ENCODE measurements at regions not wholly inside any gene's neighbourhood (a gene's known extent, or its start where the extent isn't known, plus 50 kb on each side); places are given as distances from the start of the nearest gene placed in this dataset.

GRCh38 chr7:12741951-12742575, 54.6 kb downstream of the ARL4A start:
- DNase-seq = no peak

- DNase-seq = no peak
Measured at GRCh38 chr7:12746211-12746610, 58.8 kb downstream of the ARL4A start.

GRCh38 chr7:12747687-12748306, 60.4 kb downstream of the ARL4A start:
- DNase-seq = peak; percentile 4 to 36 (median 4)

- no peak for DNase-seq
Measured at GRCh38 chr7:12749069-12749468, 61.6 kb downstream of the ARL4A start.

GRCh38 chr7:12749746-12750145, 62.3 kb downstream of the ARL4A start:
- DNase-seq = no peak

- DNase-seq = no peak
Measured at GRCh38 chr7:12751764-12752163, 64.3 kb downstream of the ARL4A start.

GRCh38 chr7:12754179-12754578, 66.7 kb downstream of the ARL4A start:
- no peak for DNase-seq

GRCh38 chr7:12756821-12757220, 69.4 kb downstream of the ARL4A start:
- DNase-seq = no peak

- no peak for DNase-seq
Measured at GRCh38 chr7:12757443-12757842, 70.0 kb downstream of the ARL4A start.

- DNase-seq = no peak
Measured at GRCh38 chr7:12759151-12759550, 71.7 kb downstream of the ARL4A start.

- DNase-seq = no peak
Measured at GRCh38 chr7:12761111-12761510, 73.7 kb downstream of the ARL4A start.

- no peak for DNase-seq
Measured at GRCh38 chr7:12761691-12762090, 74.3 kb downstream of the ARL4A start.

- DNase-seq = no peak
Measured at GRCh38 chr7:12764458-12764891, 77.0 kb downstream of the ARL4A start.

GRCh38 chr7:12765431-12766100, 78.1 kb downstream of the ARL4A start:
- no peak for DNase-seq

- DNase-seq = no peak
Measured at GRCh38 chr7:12766416-12766815, 79.0 kb downstream of the ARL4A start.

GRCh38 chr7:12768948-12769347, 81.5 kb downstream of the ARL4A start:
- DNase-seq = no peak

- no peak for DNase-seq
Measured at GRCh38 chr7:12769444-12769843, 82.0 kb downstream of the ARL4A start.

- DNase-seq = no peak
Measured at GRCh38 chr7:12770227-12770975, 83.0 kb downstream of the ARL4A start.

- no peak for DNase-seq
Measured at GRCh38 chr7:12771378-12771877, 84.0 kb downstream of the ARL4A start.

- DNase-seq = no peak
Measured at GRCh38 chr7:12772768-12773167, 85.3 kb downstream of the ARL4A start.

- DNase-seq = peak; percentile 4 to 43 (median 13)
Measured at GRCh38 chr7:12777257-12777656, 89.8 kb downstream of the ARL4A start.

- no peak for DNase-seq
Measured at GRCh38 chr7:12779947-12780346, 92.5 kb downstream of the ARL4A start.

GRCh38 chr7:12783421-12784095, 96.1 kb downstream of the ARL4A start:
- DNase-seq = no peak

Measured in suppressor macrophage treated with lipopolysaccharide for 1 hour (primary cell).